ENCODE measurements at regions not wholly inside any gene's neighbourhood (a gene's known extent, or its start where the extent isn't known, plus 50 kb on each side); places are given as distances from the start of the nearest gene placed in this dataset.

DNA sequence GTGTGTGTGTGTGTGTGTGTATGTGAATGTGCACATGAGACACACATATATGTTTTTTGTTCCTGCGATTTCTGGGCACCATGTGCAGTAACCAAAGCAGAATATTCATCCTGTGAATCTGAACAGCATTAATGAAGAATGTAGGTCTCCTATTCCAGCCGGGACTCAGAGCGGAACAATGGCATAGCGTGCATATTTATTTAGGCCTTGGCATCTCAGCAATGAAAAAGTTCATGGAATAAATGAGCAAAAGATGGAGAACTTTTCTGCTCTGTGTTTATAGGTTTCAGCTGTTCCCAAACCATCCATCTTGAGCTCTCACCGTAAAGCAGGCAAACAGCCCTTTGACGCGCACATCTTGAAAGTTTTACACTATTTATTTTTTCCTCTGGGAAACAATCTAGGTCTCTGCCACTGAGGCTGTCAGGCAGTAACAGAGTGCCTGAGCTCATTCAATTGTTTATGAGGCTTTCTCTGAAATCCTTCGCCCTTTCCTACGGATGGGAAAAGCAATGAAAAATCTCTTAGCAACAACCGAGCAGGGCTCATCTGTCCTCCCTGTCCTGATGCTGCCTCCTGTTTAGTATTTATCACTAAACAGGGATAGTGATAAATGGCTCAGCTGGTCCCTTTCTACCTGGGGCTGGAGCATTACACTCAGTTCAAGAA is 65.9 kb upstream of the KCNK12 start:
- Histone ChIP-seq H4K20me1 (ENCODE audit: control insufficient read depth, insufficient read depth, low read depth, low read length) (no peaks in the 10 kb centered on the region), H3K27me3 (ENCODE audit: control insufficient read depth, low read length) (no peaks in the 10 kb centered on the region)

DNA sequence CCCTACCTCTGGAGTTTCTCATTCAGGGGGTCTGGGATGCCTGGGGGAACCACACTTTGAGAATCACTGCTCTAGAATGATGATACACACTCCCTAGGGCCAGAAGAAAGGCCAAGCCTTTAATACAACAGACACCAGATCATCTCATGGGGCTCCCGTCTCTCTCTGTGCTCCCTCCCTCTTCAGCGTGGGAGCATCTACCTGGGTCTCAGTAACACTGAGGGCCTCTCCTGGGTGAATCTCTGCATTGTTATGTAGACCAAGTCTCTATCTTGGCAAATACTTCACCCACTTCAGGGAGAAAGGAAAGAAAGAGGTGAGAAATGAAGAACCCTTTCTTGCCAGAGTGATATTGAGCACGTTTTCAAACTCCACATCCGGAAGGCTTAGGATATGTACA is 65.4 kb upstream of the KCNK12 start:
- H3K79me2 ChIP-seq (ENCODE audit: control insufficient read depth, low read length) = no peaks in the 10 kb centered on the region
- no peak overlapping the region for H3K4me2 ChIP-seq (ENCODE audit: low read length)
- no peak for TF ChIP-seq EZH2phosphoT487 (IDR thresholded peaks at IDR 0.05; ENCODE audit: borderline replicate concordance, low read length)
- TF ChIP-seq, protein P1, sequence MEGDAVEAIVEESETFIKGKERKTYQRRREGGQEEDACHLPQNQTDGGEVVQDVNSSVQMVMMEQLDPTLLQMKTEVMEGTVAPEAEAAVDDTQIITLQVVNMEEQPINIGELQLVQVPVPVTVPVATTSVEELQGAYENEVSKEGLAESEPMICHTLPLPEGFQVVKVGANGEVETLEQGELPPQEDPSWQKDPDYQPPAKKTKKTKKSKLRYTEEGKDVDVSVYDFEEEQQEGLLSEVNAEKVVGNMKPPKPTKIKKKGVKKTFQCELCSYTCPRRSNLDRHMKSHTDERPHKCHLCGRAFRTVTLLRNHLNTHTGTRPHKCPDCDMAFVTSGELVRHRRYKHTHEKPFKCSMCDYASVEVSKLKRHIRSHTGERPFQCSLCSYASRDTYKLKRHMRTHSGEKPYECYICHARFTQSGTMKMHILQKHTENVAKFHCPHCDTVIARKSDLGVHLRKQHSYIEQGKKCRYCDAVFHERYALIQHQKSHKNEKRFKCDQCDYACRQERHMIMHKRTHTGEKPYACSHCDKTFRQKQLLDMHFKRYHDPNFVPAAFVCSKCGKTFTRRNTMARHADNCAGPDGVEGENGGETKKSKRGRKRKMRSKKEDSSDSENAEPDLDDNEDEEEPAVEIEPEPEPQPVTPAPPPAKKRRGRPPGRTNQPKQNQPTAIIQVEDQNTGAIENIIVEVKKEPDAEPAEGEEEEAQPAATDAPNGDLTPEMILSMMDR (IDR thresholded peaks at IDR 0.05; ENCODE audit: low read depth, low read length, poor library complexity, severe bottlenecking) = no peak
- no peaks in the 10 kb centered on the region for H3K36me3 ChIP-seq (ENCODE audit: control insufficient read depth, low read length)
- H3K4me3 ChIP-seq (ENCODE audit: low read length) = no peak overlapping the region
- H3K9me3 ChIP-seq (ENCODE audit: control insufficient read depth, insufficient read depth, low read length) = no peaks in the 10 kb centered on the region
- H4K20me1 ChIP-seq (ENCODE audit: control insufficient read depth, insufficient read depth, low read depth, low read length) = no peaks in the 10 kb centered on the region
- H3K27ac ChIP-seq (ENCODE audit: low read depth, low read length) = no peak overlapping the region
- no peaks in the 10 kb centered on the region for H3K27me3 ChIP-seq (ENCODE audit: control insufficient read depth, low read length)
- no peaks in the 10 kb centered on the region for H3F3A ChIP-seq (ENCODE audit: control insufficient read depth, insufficient read depth)
- H3K9me2 ChIP-seq (replicated peaks; ENCODE audit: control insufficient read depth, low read length) = no peaks in the 10 kb centered on the region
- H3K4me1 ChIP-seq (ENCODE audit: control insufficient read depth, low read length) = peaks cover 24% of the 10 kb centered on the region

More for the DNA sequence above, 65.9 kb upstream of the KCNK12 start:
- no peak overlapping the region for H3K27ac ChIP-seq (ENCODE audit: low read depth, low read length)
- no peaks in the 10 kb centered on the region for H3K9me2 ChIP-seq (replicated peaks; ENCODE audit: control insufficient read depth, low read length)
- H3F3A ChIP-seq (ENCODE audit: control insufficient read depth, insufficient read depth) = no peaks in the 10 kb centered on the region
- no peaks in the 10 kb centered on the region for H3K9me3 ChIP-seq (ENCODE audit: control insufficient read depth, insufficient read depth, low read length)
- TF ChIP-seq EZH2phosphoT487 (IDR thresholded peaks at IDR 0.05; ENCODE audit: borderline replicate concordance, low read length) = no peak
- TF ChIP-seq, protein P1 (IDR thresholded peaks at IDR 0.05; ENCODE audit: low read depth, low read length, poor library complexity, severe bottlenecking) = no peak
- peaks cover 29% of the 10 kb centered on the region for H3K4me1 ChIP-seq (ENCODE audit: control insufficient read depth, low read length)
- no peak overlapping the region for H3K4me3 ChIP-seq (ENCODE audit: low read length)
- no peaks in the 10 kb centered on the region for H3K79me2 ChIP-seq (ENCODE audit: control insufficient read depth, low read length)
- no peak overlapping the region for H3K4me2 ChIP-seq (ENCODE audit: low read length)
- no peaks in the 10 kb centered on the region for H3K36me3 ChIP-seq (ENCODE audit: control insufficient read depth, low read length)

DNA sequence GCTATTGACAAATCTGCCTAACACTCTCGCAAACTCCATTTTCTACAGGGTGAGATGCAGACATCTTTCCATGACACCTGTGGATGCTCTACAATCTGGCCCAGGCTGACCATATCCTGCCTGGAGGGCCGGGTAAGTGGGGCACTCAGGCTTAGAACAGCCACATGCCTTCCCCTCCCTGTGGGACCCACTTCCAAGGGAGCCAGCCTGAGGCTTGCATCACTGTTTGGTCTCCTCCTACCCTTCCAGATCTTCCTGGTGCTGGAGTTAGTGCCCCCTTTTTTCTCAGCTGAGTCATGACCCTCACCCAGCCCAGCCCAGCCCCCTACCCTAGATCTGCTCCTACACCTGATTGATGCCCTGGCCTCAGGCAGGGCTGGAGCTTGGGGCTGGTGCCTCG is 62.0 kb upstream of the KCNK12 start:
- H3K9me3 ChIP-seq (ENCODE audit: control insufficient read depth, insufficient read depth, low read length) = no peaks in the 10 kb centered on the region
- H3K79me2 ChIP-seq (ENCODE audit: control insufficient read depth, low read length) = no peaks in the 10 kb centered on the region
- no peak overlapping the region for H3K4me2 ChIP-seq (ENCODE audit: low read length)
- H3F3A ChIP-seq (ENCODE audit: control insufficient read depth, insufficient read depth) = no peaks in the 10 kb centered on the region
- no peaks in the 10 kb centered on the region for H3K9me2 ChIP-seq (replicated peaks; ENCODE audit: control insufficient read depth, low read length)
- H3K27ac ChIP-seq (ENCODE audit: low read depth, low read length) = no peak overlapping the region
- H3K36me3 ChIP-seq (ENCODE audit: control insufficient read depth, low read length) = no peaks in the 10 kb centered on the region
- no peak overlapping the region for H3K4me3 ChIP-seq (ENCODE audit: low read length)
- H3K27me3 ChIP-seq (ENCODE audit: control insufficient read depth, low read length) = no peaks in the 10 kb centered on the region
- TF ChIP-seq, protein P1 (IDR thresholded peaks at IDR 0.05; ENCODE audit: low read depth, low read length, poor library complexity, severe bottlenecking) = no peak
- TF ChIP-seq EZH2phosphoT487 (IDR thresholded peaks at IDR 0.05; ENCODE audit: borderline replicate concordance, low read length) = no peak
- H3K4me1 ChIP-seq (ENCODE audit: control insufficient read depth, low read length) = peaks cover 18% of the 10 kb centered on the region
- no peaks in the 10 kb centered on the region for H4K20me1 ChIP-seq (ENCODE audit: control insufficient read depth, insufficient read depth, low read depth, low read length)
